B cell (primary cell): ENCODE measurements at regions not wholly inside any gene's neighbourhood (a gene's known extent, or its start where the extent isn't known, plus 50 kb on each side); places are given as distances from the start of the nearest gene placed in this dataset.

Source experiments
- CTCF ChIP-seq: fragments of 200-600 bp; IDR thresholded peaks from one replicate; pipeline ENCODE4 v1.8.0; 2022; ENCODE audit warnings: antibody characterized with exemption, mild to moderate bottlenecking
- EZH2 ChIP-seq: IDR thresholded peaks from 2 replicates; pipeline ENCODE4 v1.6.1; 2012; ENCODE audit warnings: borderline replicate concordance, low read depth, mild to moderate bottlenecking, moderate library complexity, low read length; ENCODE audit not compliant: insufficient read depth, poor library complexity, severe bottlenecking

GRCh38 chr18:60493066-60493465, 120.5 kb upstream of the MC4R start:
- no peak for TF ChIP-seq CTCF
- TF ChIP-seq EZH2 = no peak
